ENCODE measurements at regions not wholly inside any gene's neighbourhood (a gene's known extent, or its start where the extent isn't known, plus 50 kb on each side); places are given as distances from the start of the nearest gene placed in this dataset.

- Histone ChIP-seq H3K4me3 (ENCODE audit: low read length in 2 of 2) (no peak overlapping the region), H3K36me3 (ENCODE audit: control insufficient read depth in 2 of 2, insufficient read depth in 2 of 2, low read length in 2 of 2) (no peaks in the 10 kb centered on the region), H3K27me3 (ENCODE audit: control insufficient read depth in 2 of 2, insufficient read depth in 2 of 2, low read length in 2 of 2) (no peaks in the 10 kb centered on the region), H3K9me3 (ENCODE audit: control insufficient read depth in 2 of 2, low read length in 2 of 2) (no peaks in the 10 kb centered on the region), H3K4me1 (ENCODE audit: control insufficient read depth in 2 of 2, insufficient read depth in 2 of 2, low read length in 2 of 2) (no peaks in the 10 kb centered on the region), H3K9ac (ENCODE audit: low read depth in 1 of 2, low read length in 2 of 2) (no peak overlapping the region), H3K27ac (ENCODE audit: low read depth in 2 of 2, low read length in 2 of 2) (no peak overlapping the region)
Measured at GRCh38 chr11:119942583-119943297, 195.2 kb downstream of the TRIM29 start.

GRCh38 chr11:119941636-119942411, 196.1 kb downstream of the TRIM29 start:
- H3K36me3 ChIP-seq (ENCODE audit: control insufficient read depth in 2 of 2, insufficient read depth in 2 of 2, low read length in 2 of 2): no peaks in the 10 kb centered on the region
- no peak overlapping the region for H3K9ac ChIP-seq (ENCODE audit: low read depth in 1 of 2, low read length in 2 of 2)
- no peaks in the 10 kb centered on the region for H3K4me1 ChIP-seq (ENCODE audit: control insufficient read depth in 2 of 2, insufficient read depth in 2 of 2, low read length in 2 of 2)
- H3K9me3 ChIP-seq (ENCODE audit: control insufficient read depth in 2 of 2, low read length in 2 of 2): no peaks in the 10 kb centered on the region
- peaks cover 0 to 3% of the 10 kb centered on the region in 2 donors for H3K27me3 ChIP-seq (ENCODE audit: control insufficient read depth in 2 of 2, insufficient read depth in 2 of 2, low read length in 2 of 2)
- H3K27ac ChIP-seq (ENCODE audit: low read depth in 2 of 2, low read length in 2 of 2): no peak overlapping the region
- no peak overlapping the region for H3K4me3 ChIP-seq (ENCODE audit: low read length in 2 of 2)

- Histone ChIP-seq H3K4me3 (ENCODE audit: low read length in 2 of 2) (no peak overlapping the region), H3K9ac (ENCODE audit: low read depth in 1 of 2, low read length in 2 of 2) (no peak overlapping the region), H3K27me3 (ENCODE audit: control insufficient read depth in 2 of 2, insufficient read depth in 2 of 2, low read length in 2 of 2) (peaks cover 0 to 3% of the 10 kb centered on the region in 2 donors), H3K36me3 (ENCODE audit: control insufficient read depth in 2 of 2, insufficient read depth in 2 of 2, low read length in 2 of 2) (no peaks in the 10 kb centered on the region), H3K4me1 (ENCODE audit: control insufficient read depth in 2 of 2, insufficient read depth in 2 of 2, low read length in 2 of 2) (no peaks in the 10 kb centered on the region), H3K27ac (ENCODE audit: low read depth in 2 of 2, low read length in 2 of 2) (no peak overlapping the region), H3K9me3 (ENCODE audit: control insufficient read depth in 2 of 2, low read length in 2 of 2) (no peaks in the 10 kb centered on the region)
Measured at GRCh38 chr11:119941171-119941570, 196.7 kb downstream of the TRIM29 start.

- Histone ChIP-seq H3K9ac (ENCODE audit: low read depth in 1 of 2, low read length in 2 of 2) (no peak overlapping the region), H3K36me3 (ENCODE audit: control insufficient read depth in 2 of 2, insufficient read depth in 2 of 2, low read length in 2 of 2) (no peaks in the 10 kb centered on the region), H3K4me1 (ENCODE audit: control insufficient read depth in 2 of 2, insufficient read depth in 2 of 2, low read length in 2 of 2) (no peaks in the 10 kb centered on the region), H3K27ac (ENCODE audit: low read depth in 2 of 2, low read length in 2 of 2) (no peak overlapping the region), H3K27me3 (ENCODE audit: control insufficient read depth in 2 of 2, insufficient read depth in 2 of 2, low read length in 2 of 2) (peaks cover 0 to 3% of the 10 kb centered on the region in 2 donors), H3K4me3 (ENCODE audit: low read length in 2 of 2) (no peak overlapping the region), H3K9me3 (ENCODE audit: control insufficient read depth in 2 of 2, low read length in 2 of 2) (no peaks in the 10 kb centered on the region)
Measured at GRCh38 chr11:119940401-119940976, 197.4 kb downstream of the TRIM29 start.

GRCh38 chr11:119937412-119937811, 200.5 kb downstream of the TRIM29 start:
- no peaks in the 10 kb centered on the region for H3K9me3 ChIP-seq (ENCODE audit: control insufficient read depth in 2 of 2, low read length in 2 of 2)
- H3K36me3 ChIP-seq (ENCODE audit: control insufficient read depth in 2 of 2, insufficient read depth in 2 of 2, low read length in 2 of 2): no peaks in the 10 kb centered on the region
- peaks cover 0 to 3% of the 10 kb centered on the region in 2 donors for H3K27me3 ChIP-seq (ENCODE audit: control insufficient read depth in 2 of 2, insufficient read depth in 2 of 2, low read length in 2 of 2)
- H3K4me1 ChIP-seq (ENCODE audit: control insufficient read depth in 2 of 2, insufficient read depth in 2 of 2, low read length in 2 of 2): no peaks in the 10 kb centered on the region
- no peak overlapping the region for H3K27ac ChIP-seq (ENCODE audit: low read depth in 2 of 2, low read length in 2 of 2)
- H3K9ac ChIP-seq (ENCODE audit: low read depth in 1 of 2, low read length in 2 of 2): no peak overlapping the region
- H3K4me3 ChIP-seq (ENCODE audit: low read length in 2 of 2): no peak overlapping the region

- H3K27ac ChIP-seq (ENCODE audit: low read depth in 2 of 2, low read length in 2 of 2): no peak overlapping the region
- H3K4me1 ChIP-seq (ENCODE audit: control insufficient read depth in 2 of 2, insufficient read depth in 2 of 2, low read length in 2 of 2): no peaks in the 10 kb centered on the region
- peaks cover 0 to 3% of the 10 kb centered on the region in 2 donors for H3K27me3 ChIP-seq (ENCODE audit: control insufficient read depth in 2 of 2, insufficient read depth in 2 of 2, low read length in 2 of 2)
- no peak overlapping the region for H3K4me3 ChIP-seq (ENCODE audit: low read length in 2 of 2)
- H3K9me3 ChIP-seq (ENCODE audit: control insufficient read depth in 2 of 2, low read length in 2 of 2): no peaks in the 10 kb centered on the region
- no peak overlapping the region for H3K9ac ChIP-seq (ENCODE audit: low read depth in 1 of 2, low read length in 2 of 2)
- no peaks in the 10 kb centered on the region for H3K36me3 ChIP-seq (ENCODE audit: control insufficient read depth in 2 of 2, insufficient read depth in 2 of 2, low read length in 2 of 2)
Measured at GRCh38 chr11:119936426-119936825, 201.5 kb downstream of the TRIM29 start.

GRCh38 chr11:119935349-119935925, 202.5 kb downstream of the TRIM29 start:
- no peak overlapping the region for H3K4me3 ChIP-seq (ENCODE audit: low read length in 2 of 2)
- H3K27me3 ChIP-seq (ENCODE audit: control insufficient read depth in 2 of 2, insufficient read depth in 2 of 2, low read length in 2 of 2): peaks cover 0 to 3% of the 10 kb centered on the region in 2 donors
- no peaks in the 10 kb centered on the region for H3K36me3 ChIP-seq (ENCODE audit: control insufficient read depth in 2 of 2, insufficient read depth in 2 of 2, low read length in 2 of 2)
- no peaks in the 10 kb centered on the region for H3K9me3 ChIP-seq (ENCODE audit: control insufficient read depth in 2 of 2, low read length in 2 of 2)
- no peak overlapping the region for H3K27ac ChIP-seq (ENCODE audit: low read depth in 2 of 2, low read length in 2 of 2)
- H3K9ac ChIP-seq (ENCODE audit: low read depth in 1 of 2, low read length in 2 of 2): no peak overlapping the region
- H3K4me1 ChIP-seq (ENCODE audit: control insufficient read depth in 2 of 2, insufficient read depth in 2 of 2, low read length in 2 of 2): no peaks in the 10 kb centered on the region

GRCh38 chr11:119934866-119935265, 203.0 kb downstream of the TRIM29 start:
- no peak overlapping the region for H3K4me3 ChIP-seq (ENCODE audit: low read length in 2 of 2)
- H3K9ac ChIP-seq (ENCODE audit: low read depth in 1 of 2, low read length in 2 of 2): no peak overlapping the region
- H3K36me3 ChIP-seq (ENCODE audit: control insufficient read depth in 2 of 2, insufficient read depth in 2 of 2, low read length in 2 of 2): no peaks in the 10 kb centered on the region
- no peaks in the 10 kb centered on the region for H3K9me3 ChIP-seq (ENCODE audit: control insufficient read depth in 2 of 2, low read length in 2 of 2)
- H3K27me3 ChIP-seq (ENCODE audit: control insufficient read depth in 2 of 2, insufficient read depth in 2 of 2, low read length in 2 of 2): peaks cover 0 to 3% of the 10 kb centered on the region in 2 donors
- H3K27ac ChIP-seq (ENCODE audit: low read depth in 2 of 2, low read length in 2 of 2): no peak overlapping the region
- H3K4me1 ChIP-seq (ENCODE audit: control insufficient read depth in 2 of 2, insufficient read depth in 2 of 2, low read length in 2 of 2): no peaks in the 10 kb centered on the region

- no peaks in the 10 kb centered on the region for H3K36me3 ChIP-seq (ENCODE audit: control insufficient read depth in 2 of 2, insufficient read depth in 2 of 2, low read length in 2 of 2)
- no peaks in the 10 kb centered on the region for H3K4me1 ChIP-seq (ENCODE audit: control insufficient read depth in 2 of 2, insufficient read depth in 2 of 2, low read length in 2 of 2)
- H3K9ac ChIP-seq (ENCODE audit: low read depth in 1 of 2, low read length in 2 of 2): no peak overlapping the region
- no peak overlapping the region for H3K4me3 ChIP-seq (ENCODE audit: low read length in 2 of 2)
- peaks cover 0 to 3% of the 10 kb centered on the region in 2 donors for H3K27me3 ChIP-seq (ENCODE audit: control insufficient read depth in 2 of 2, insufficient read depth in 2 of 2, low read length in 2 of 2)
- no peak overlapping the region for H3K27ac ChIP-seq (ENCODE audit: low read depth in 2 of 2, low read length in 2 of 2)
- no peaks in the 10 kb centered on the region for H3K9me3 ChIP-seq (ENCODE audit: control insufficient read depth in 2 of 2, low read length in 2 of 2)
Measured at GRCh38 chr11:119934267-119934666, 203.6 kb downstream of the TRIM29 start.

GRCh38 chr11:119933584-119933983, 204.3 kb downstream of the TRIM29 start:
- Histone ChIP-seq H3K9ac (ENCODE audit: low read depth in 1 of 2, low read length in 2 of 2) (no peak overlapping the region), H3K4me1 (ENCODE audit: control insufficient read depth in 2 of 2, insufficient read depth in 2 of 2, low read length in 2 of 2) (no peaks in the 10 kb centered on the region), H3K36me3 (ENCODE audit: control insufficient read depth in 2 of 2, insufficient read depth in 2 of 2, low read length in 2 of 2) (no peaks in the 10 kb centered on the region), H3K27me3 (ENCODE audit: control insufficient read depth in 2 of 2, insufficient read depth in 2 of 2, low read length in 2 of 2) (peaks cover 0 to 3% of the 10 kb centered on the region in 2 donors), H3K4me3 (ENCODE audit: low read length in 2 of 2) (no peak overlapping the region), H3K9me3 (ENCODE audit: control insufficient read depth in 2 of 2, low read length in 2 of 2) (no peaks in the 10 kb centered on the region), H3K27ac (ENCODE audit: low read depth in 2 of 2, low read length in 2 of 2) (no peak overlapping the region)

Data from mucosa of rectum (tissue), 2 donors.